ENCODE measurements at regions not wholly inside any gene's neighbourhood (a gene's known extent, or its start where the extent isn't known, plus 50 kb on each side); places are given as distances from the start of the nearest gene placed in this dataset.

- POLR2A ChIA-PET (ENCODE audit: partially characterized antibody), result no interaction called here
- H2BK120ac ChIP-seq (replicated peaks; ENCODE audit: low read depth, low read length), result peak overlapping the region; percentile 64
- H3K79me1 ChIP-seq (ENCODE audit: low read depth, low read length), result no peaks in the 10 kb centered on the region
- no peak overlapping the region for H3K4ac ChIP-seq (replicated peaks; ENCODE audit: insufficient read length, low read depth, low read length)
- H3K27me3 ChIP-seq (replicated peaks in 1 of 4; ENCODE audit: control insufficient read depth in 3 of 4, extremely low read depth in 1 of 4, insufficient read depth in 3 of 4, low read length in 3 of 4), result no peaks in the 10 kb centered on the region
- H2AK5ac ChIP-seq (ENCODE audit: low read depth, low read length), result no peak overlapping the region
- H3K4me3 ChIP-seq (ENCODE audit: extremely low read depth in 1 of 4, insufficient read depth in 2 of 4, low read depth in 3 of 4, low read length in 4 of 4), result no peak overlapping the region
- no peak overlapping the region for H2BK12ac ChIP-seq (ENCODE audit: low read depth, low read length)
- H4K20me1 ChIP-seq (replicated peaks in 1 of 2; ENCODE audit: control insufficient read depth in 1 of 2, insufficient read depth in 2 of 2, low read length in 2 of 2), result no peaks in the 10 kb centered on the region
- no peak overlapping the region for H2BK15ac ChIP-seq (ENCODE audit: low read length)
- WGBS, 2 experiments (ENCODE audit: extremely low coverage in 1 of 2, insufficient coverage in 1 of 2, insufficient read length in 1 of 2, insufficient replicate concordance in 2 of 2, low coverage in 1 of 2, low lambda C conversion rate in 2 of 2, missing lambda C conversion rate in 1 of 2), result 83% methylated on average over 1 of the region's 1 CpG; no CpG with 5 or more reads in 1 of the 2 experiments
- no peak overlapping the region for H3K23ac ChIP-seq (ENCODE audit: insufficient read length)
- H3K27ac ChIP-seq (ENCODE audit: low read depth, low read length), result no peak overlapping the region
- no peaks in the 10 kb centered on the region for H3K23me2 ChIP-seq (ENCODE audit: low read depth, low read length)
- no peak overlapping the region for H3K56ac ChIP-seq (replicated peaks; ENCODE audit: insufficient read length, low read depth, low read length)
- no peaks in the 10 kb centered on the region for H3K9me3 ChIP-seq (ENCODE audit: insufficient read depth in 2 of 2, low read depth in 1 of 2, low read length in 1 of 2)
- H2AFZ ChIP-seq (ENCODE audit: low read length), result no peak overlapping the region
- H3K36me3 ChIP-seq (ENCODE audit: control insufficient read depth in 2 of 4, insufficient read depth in 4 of 4, low read length in 3 of 4), result no peaks in the 10 kb centered on the region
- no peak overlapping the region for H4K8ac ChIP-seq (ENCODE audit: extremely low read depth, insufficient read depth, low read length)
- no peak overlapping the region for H4K5ac ChIP-seq (ENCODE audit: insufficient read length, low read depth, low read length)
- CTCF ChIA-PET (ENCODE audit: partially characterized antibody), result no interaction called here
- H3K14ac ChIP-seq (ENCODE audit: insufficient read length), result no peak overlapping the region
- DNase-seq (ENCODE audit: low read depth in 1 of 2, low spot score in 2 of 2), result no peak
- FAIRE-seq, result no peak
- no peak overlapping the region for H2BK20ac ChIP-seq (ENCODE audit: low read length)
- H3K79me2 ChIP-seq (ENCODE audit: control insufficient read depth in 1 of 2, insufficient read depth in 2 of 2, low read length in 2 of 2), result no peaks in the 10 kb centered on the region
- no peak for TF ChIP-seq EP300 (IDR thresholded peaks at IDR 0.05; ENCODE audit: borderline replicate concordance in 1 of 2, low read depth in 2 of 2, low read length in 2 of 2)
- TF ChIP-seq, protein P1, sequence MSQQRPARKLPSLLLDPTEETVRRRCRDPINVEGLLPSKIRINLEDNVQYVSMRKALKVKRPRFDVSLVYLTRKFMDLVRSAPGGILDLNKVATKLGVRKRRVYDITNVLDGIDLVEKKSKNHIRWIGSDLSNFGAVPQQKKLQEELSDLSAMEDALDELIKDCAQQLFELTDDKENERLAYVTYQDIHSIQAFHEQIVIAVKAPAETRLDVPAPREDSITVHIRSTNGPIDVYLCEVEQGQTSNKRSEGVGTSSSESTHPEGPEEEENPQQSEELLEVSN (IDR thresholded peaks at IDR 0.05), result no peak
- TF ChIP-seq RNF2 (IDR thresholded peaks at IDR 0.05; ENCODE audit: borderline replicate concordance, low read depth, low read length, missing control alignments, poor library complexity, severe bottlenecking), result no peak
- TF ChIP-seq CBX8 (IDR thresholded peaks at IDR 0.05; ENCODE audit: borderline replicate concordance, low read depth, low read length), result no peak
- TF ChIP-seq SIN3A (conservative IDR thresholded peaks at IDR 0.05 in 1 of 2, IDR thresholded peaks at IDR 0.05 in 1 of 2; ENCODE audit: low read depth in 1 of 2, low read length in 2 of 2), result no peak
- TF ChIP-seq TAF1 (IDR thresholded peaks at IDR 0.05; ENCODE audit: low read depth, low read length), result no peak
- TF ChIP-seq RXRA (IDR thresholded peaks at IDR 0.05; ENCODE audit: insufficient read depth, low read depth, low read length), result no peak
- no peak for TF ChIP-seq GABPA (IDR thresholded peaks at IDR 0.05; ENCODE audit: borderline replicate concordance, insufficient read depth, low read length)
- no peak for TF ChIP-seq FOSL1 (IDR thresholded peaks at IDR 0.05; ENCODE audit: insufficient read depth, low read depth, low read length)
- H3K4me2 ChIP-seq (ENCODE audit: insufficient read depth in 1 of 2, low read depth in 2 of 2, low read length in 2 of 2), result no peak overlapping the region
- H3K18ac ChIP-seq (ENCODE audit: extremely low read depth, low read length), result no peak overlapping the region
- H3K9ac ChIP-seq (replicated peaks in 1 of 4; ENCODE audit: extremely low read depth in 1 of 4, low read depth in 3 of 4, low read length in 3 of 4), result no peak overlapping the region
- no peaks in the 10 kb centered on the region for H3K4me1 ChIP-seq (replicated peaks in 1 of 4; ENCODE audit: control insufficient read depth in 3 of 4, insufficient read depth in 4 of 4, low read length in 3 of 4)
- no peak overlapping the region for H2BK5ac ChIP-seq (ENCODE audit: low read depth, low read length)
- H4K91ac ChIP-seq (replicated peaks; ENCODE audit: insufficient read length, low read length), result no peak overlapping the region
Observed at GRCh38 chr9:80437825-80438224, 866.1 kb downstream of the TLE4 start.
